HG02870 (cell line): ENCODE measurements at regions not wholly inside any gene's neighbourhood (a gene's known extent, or its start where the extent isn't known, plus 50 kb on each side); places are given as distances from the start of the nearest gene placed in this dataset.
"Not testable (repeated sequence)": the region's sequence is repeated elsewhere in the genome, so short reads cannot be mapped to it uniquely, and the experiment has no call there.

Experiments used
- ATAC-seq: cut with Tn5 transposase; IDR thresholded peaks from one replicate; pipeline ENCODE4 v1.9.1; 2021; ENCODE audit warnings: mild to moderate bottlenecking, moderate library complexity; ENCODE audit not compliant: unreplicated experiment

DNA sequence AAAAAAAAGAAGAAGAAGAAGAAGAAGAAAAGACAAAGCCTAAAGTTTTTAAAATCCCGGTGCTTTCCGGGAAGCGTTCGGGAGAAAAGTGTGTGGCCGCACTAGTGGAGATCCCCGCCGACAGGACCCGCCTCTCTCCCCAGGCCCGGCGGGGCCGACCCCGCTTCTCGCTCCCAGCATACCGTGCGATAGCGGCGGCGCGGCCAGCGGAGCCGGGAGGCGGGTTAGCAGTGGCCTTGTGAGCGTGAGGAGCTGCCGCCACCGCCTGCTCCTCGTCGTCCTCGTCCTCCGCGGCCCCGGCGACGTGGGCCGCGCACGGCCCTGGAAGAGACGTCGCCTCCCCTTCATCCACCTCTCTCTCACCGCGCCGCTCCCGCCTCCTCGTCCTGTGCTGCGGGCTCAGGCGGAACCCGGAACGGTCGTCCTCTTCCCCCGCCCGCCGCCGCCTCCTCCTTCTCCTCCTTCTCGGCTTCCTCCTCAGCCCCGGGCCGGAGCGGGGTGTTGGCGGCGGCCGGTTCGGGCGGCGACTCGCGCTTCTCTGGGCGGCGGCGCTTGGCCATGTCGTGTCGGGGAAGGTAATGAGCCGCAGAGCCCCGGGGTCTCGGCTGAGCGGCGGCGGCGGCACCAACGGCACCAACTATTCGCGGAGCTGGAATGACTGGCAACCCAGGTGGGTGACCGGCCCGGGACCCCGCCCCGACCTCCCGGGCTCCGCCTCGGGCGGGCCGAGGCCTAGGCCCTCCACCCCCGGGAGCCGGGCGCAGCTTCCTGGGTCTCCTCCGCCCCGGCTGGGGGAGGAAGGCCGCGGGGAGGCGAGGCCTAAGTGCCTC is 62.6 kb upstream of the CDR2 start:
- peak; percentile 75 for ATAC-seq

DNA sequence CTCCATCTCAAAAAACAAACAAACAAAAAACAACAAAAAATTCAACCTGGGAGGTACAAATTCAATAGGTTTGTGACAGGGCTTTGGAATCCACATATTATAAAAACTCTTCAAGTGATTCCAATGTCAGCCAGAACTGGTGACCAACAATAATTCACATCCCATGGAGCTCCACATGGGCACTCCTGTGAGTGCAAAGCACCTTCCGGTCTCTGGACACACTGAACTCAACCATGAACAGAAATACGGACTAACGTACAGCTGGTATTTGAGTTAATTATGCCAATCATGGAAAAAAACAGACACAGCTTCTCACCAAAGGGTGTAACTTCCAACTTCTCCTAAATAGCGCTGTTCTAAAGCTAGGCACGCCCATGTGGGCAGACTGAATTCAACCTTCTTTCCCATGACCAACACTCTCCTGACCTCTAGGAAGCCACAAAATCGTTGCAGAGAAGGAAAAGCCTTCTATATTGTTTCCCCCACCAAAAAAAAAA is 62.0 kb upstream of the CDR2 start:
- peak; percentile 27 for ATAC-seq

DNA sequence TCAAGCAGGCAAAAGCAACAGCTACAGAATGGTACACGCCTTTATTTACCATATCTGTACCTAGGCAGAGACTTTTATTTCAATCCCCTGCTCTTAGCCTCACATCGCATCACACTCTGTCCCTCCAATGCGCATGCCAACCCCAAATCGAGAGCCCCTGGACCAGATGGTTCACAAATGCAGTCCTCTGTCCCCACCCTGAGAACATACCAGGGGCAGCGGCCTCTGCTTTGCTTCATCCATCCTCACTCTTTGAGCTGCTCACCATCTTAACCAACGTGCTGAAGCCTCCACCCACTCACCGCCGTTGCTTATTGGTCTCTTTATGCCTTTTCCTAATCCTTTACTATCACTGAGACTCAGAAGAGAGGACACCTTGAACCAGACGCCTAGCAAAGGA is 56.9 kb upstream of the CDR2 start:
- ATAC-seq = not testable (repeated sequence)

DNA sequence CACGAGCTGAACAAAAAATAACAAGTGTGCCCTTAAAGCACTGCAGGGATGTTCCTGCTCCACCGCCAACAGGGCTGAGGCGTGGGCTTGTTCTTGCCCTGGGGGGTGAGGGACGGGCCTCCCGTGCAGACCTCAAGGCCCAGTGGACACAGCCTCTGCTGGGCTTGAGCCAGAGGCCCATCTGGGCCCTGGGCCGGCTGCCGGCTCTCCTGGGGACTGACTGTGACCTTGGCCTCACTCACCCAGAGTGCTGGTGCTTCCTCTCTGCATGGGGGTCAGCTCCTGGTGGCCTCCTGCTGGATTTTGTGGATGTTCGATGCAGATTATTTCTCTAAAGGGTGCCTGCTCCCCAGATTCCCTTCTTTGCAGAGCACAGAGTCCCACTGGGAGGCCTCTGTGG is 54.2 kb upstream of the CDR2 start:
- ATAC-seq = no peak

DNA sequence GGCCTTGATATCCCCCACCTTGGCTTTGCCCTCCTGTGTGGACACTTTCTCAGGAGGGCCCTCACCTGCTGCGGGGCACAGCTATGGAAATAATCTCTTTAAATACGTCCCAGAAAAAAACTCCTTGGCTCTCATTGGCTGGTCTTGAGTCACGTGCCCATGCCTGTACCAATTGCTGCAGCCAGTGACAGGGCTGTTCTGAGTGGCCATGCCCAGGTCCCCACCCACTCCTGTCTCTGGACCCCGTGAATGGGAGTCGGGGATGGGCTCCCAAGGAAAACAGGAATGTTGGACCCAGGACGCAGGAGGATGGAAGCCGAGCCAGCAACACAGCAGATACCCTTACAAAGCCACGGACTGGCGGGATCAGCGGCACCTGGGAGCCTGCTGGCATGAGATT is 53.1 kb upstream of the CDR2 start:
- ATAC-seq = no peak

DNA sequence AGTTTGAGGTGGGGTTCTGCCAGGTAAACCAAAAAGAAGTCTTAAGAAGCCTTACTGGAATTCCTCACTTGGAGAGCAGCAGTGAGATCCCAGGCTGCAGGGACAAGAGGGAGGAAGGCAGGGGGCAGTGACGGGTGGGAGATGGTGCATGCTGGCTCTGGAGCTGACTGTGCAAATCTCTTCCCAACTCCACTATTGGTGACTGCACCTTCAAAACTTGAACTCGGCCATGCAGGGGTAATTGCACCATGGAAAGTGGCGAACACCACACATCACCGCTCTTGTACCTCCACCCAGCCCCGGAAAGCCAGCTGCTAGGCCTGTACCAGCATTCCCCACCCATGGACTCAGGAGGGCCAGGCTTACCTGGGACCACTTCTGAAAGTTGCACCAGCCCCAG is 51.4 kb upstream of the CDR2 start:
- ATAC-seq = no peak

DNA sequence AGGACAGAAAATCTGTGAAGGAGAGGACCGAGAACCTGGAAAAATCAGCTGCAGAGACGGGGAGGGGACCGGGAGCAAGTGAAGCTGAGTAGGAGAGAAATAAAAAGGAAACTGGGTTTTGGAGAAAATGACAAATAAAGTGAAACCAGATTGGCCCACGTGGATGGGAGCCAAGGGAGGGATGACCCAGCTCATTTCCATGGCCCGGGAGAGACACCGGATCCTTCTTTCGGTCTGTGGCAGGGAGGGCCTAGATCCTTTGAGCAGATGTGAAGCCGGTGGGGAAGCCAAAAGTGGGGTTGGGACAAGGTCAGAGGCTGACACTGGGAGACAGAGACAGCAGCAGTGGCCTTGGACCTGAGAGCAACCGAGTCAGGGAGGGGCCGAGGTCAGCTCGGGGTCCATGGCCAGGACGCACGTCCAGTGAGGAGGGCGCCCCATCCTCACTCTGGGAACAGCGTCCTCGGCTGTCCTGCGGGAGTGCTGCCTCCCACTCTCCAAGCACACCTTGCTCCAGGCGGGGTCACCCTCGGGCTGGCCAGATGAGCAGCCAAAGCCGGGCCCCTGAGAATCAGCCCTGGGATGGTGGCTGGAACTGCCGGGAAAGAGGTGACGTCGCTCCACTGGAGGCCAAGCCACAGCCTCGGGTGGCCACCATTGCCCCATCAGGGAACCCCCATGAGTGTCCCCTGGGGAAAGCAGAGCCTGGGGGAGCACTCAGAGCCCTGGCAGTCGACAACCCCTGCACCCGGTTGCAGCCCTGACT is 50.8 kb upstream of the CDR2 start:
- no peak for ATAC-seq

DNA sequence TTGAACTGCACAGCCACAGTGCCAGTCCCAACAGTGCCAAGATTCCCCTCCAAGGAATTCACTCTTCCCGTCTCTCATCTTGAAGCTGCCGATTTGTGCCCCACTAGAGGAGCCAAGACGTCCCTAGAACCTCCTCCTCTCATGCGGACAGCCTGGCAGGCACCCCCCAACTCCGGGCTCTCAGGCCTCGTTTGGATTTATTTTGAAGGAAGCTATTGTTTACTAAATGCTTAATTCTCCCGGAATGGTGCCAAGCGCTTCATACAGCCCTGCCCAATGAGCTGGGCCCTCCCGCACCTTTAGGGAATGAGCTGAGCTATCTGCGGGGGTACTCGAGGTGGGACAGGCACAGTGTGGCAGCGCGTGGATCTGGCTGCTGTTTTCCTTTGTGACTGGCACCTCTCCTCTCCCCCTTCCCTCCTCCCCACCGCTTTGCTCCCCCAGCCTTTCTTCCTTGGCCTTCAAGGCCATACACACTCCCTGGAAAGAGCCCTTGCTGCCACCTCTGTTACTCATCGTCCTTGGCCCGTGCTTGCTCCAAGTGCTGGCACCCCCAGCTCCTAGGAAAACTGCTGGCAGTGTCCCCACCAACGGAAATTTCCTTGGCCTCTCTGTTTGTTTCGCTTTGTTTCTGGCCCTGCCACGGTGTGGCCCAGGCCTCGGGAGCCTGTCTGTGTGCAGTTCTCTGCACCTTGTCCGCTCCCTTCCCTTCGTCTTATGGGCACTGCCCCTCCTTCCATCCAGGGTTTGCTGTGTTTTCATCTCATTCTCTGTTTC is 49.9 kb upstream of the CDR2 start:
- ATAC-seq = no peak
